B cell (primary cell): ENCODE measurements at regions not wholly inside any gene's neighbourhood (a gene's known extent, or its start where the extent isn't known, plus 50 kb on each side); places are given as distances from the start of the nearest gene placed in this dataset.

Source experiments
- ATAC-seq: fragments of 200-7000 bp; cut with Tn5 transposase; one replicate; pipeline ENCODE4 v1.10.0; 2021; ENCODE audit warnings: low read depth, mild to moderate bottlenecking, moderate number of reproducible peaks, moderate library complexity
- CTCF ChIA-PET: fragments of 350-600 bp; sonication (Branson Sonifier 250); formaldehyde crosslinking; loops from one replicate; lab custom pipeline; 2021; ENCODE audit warnings: antibody characterized with exemption, inconsistent platforms; lab: Charles Lee
- POLR2A ChIA-PET: fragments of 350-600 bp; sonication (Branson Sonifier 250); formaldehyde crosslinking; loops from one replicate; lab custom pipeline; 2021; ENCODE audit warnings: antibody characterized with exemption; lab: Charles Lee
- DNase-seq: peaks from one replicate; pipeline ENCODE4 v3.0.0; 2013
- H2AFZ ChIP-seq: 2 replicates; pipeline ENCODE4 v1.6.1; 2012; ENCODE audit warnings: mild to moderate bottlenecking, low read depth, low read length; ENCODE audit not compliant: insufficient read depth, poor library complexity, severe bottlenecking
- H3K27ac ChIP-seq, 2 donors: 1 replicate in 1 of 2; 2 replicates in 1 of 2; pipeline ENCODE4 v1.5.1; 2012 to 2013; ENCODE audit warnings: low read length in 2 of 2, mild to moderate bottlenecking in 2 of 2, moderate library complexity in 1 of 2
- H3K27me3 ChIP-seq, 4 experiments: fragments of 200-600 bp in 1 of 4; sonication (generic) in 1 of 4; replicated peaks in 1 of 4; 1 replicate in 2 of 4; 2 replicates in 2 of 4; pipeline versions ENCODE4 v1.6.1 to v1.7.0; 2013 to 2016; ENCODE audit warnings: low read length in 3 of 4, mild to moderate bottlenecking in 2 of 4, mixed read lengths in 1 of 4, moderate library complexity in 1 of 4; ENCODE audit not compliant: insufficient read depth in 4 of 4, control insufficient read depth in 3 of 4; ENCODE audit errors: control extremely low read depth in 1 of 4
- H3K36me3 ChIP-seq, 2 experiments: replicated peaks in 1 of 2; 1 replicate in 1 of 2; 2 replicates in 1 of 2; pipeline versions ENCODE4 v1.6.1 to v1.7.1; 2013; ENCODE audit warnings: low read length in 1 of 2; ENCODE audit not compliant: insufficient read depth in 2 of 2, control insufficient read depth in 1 of 2; ENCODE audit errors: control extremely low read depth in 1 of 2, extremely low read depth in 1 of 2
- H3K4me1 ChIP-seq, 2 donors: fragments of 200-600 bp in 1 of 2; sonication (generic) in 1 of 2; 1 replicate in 1 of 2; 2 replicates in 1 of 2; pipeline versions ENCODE4 v1.5.1 to v1.6.1; 2013 to 2017; ENCODE audit warnings: low read length in 2 of 2; ENCODE audit not compliant: control insufficient read depth in 2 of 2, insufficient read depth in 2 of 2
- H3K4me2 ChIP-seq: replicated peaks from 2 replicates; pipeline ENCODE3; 2012; ENCODE audit warnings: mild to moderate bottlenecking, low read depth, low read length; ENCODE audit not compliant: poor library complexity, severe bottlenecking
- H3K4me3 ChIP-seq, 5 experiments: fragments of 200-600 bp in 1 of 5; sonication (generic) in 1 of 5; 1 replicate in 3 of 5; 2 replicates in 2 of 5; pipeline versions ENCODE4 v1.5.1 to v1.7.0; 2011 to 2016; ENCODE audit warnings: low read length in 4 of 5, mild to moderate bottlenecking in 4 of 5, low read depth in 2 of 5, control low read depth in 1 of 5, moderate library complexity in 1 of 5; ENCODE audit not compliant: insufficient read depth in 1 of 5; ENCODE audit errors: control extremely low read depth in 1 of 5, extremely low read depth in 1 of 5
- H3K79me2 ChIP-seq: fragments of 200-600 bp; sonication (generic); one replicate; pipeline ENCODE4 v1.6.0; 2016; ENCODE audit warnings: low read length; ENCODE audit not compliant: control insufficient read depth, insufficient read depth
- H3K9ac ChIP-seq: fragments of 200-600 bp; sonication (generic); 2 replicates; pipeline ENCODE4 v1.6.1; 2017; ENCODE audit warnings: mild to moderate bottlenecking, low read length, moderate library complexity
- H3K9me3 ChIP-seq, 3 donors: one replicate each; pipeline versions ENCODE4 v1.6.1 to v1.7.1; 2013; ENCODE audit warnings: low read length in 2 of 3; ENCODE audit not compliant: control insufficient read depth in 2 of 3, insufficient read depth in 1 of 3; ENCODE audit errors: control extremely low read depth in 1 of 3
- H4K20me1 ChIP-seq: 2 replicates; pipeline ENCODE4 v1.6.0; 2012; ENCODE audit warnings: mild to moderate bottlenecking, low read length; ENCODE audit not compliant: insufficient read depth, control insufficient read depth, poor library complexity, severe bottlenecking
- H3K27ac Mint-ChIP-seq: one replicate; pipeline ENCODE4 v1.8.0; 2021; ENCODE audit warnings: mixed read lengths
- H3K27me3 Mint-ChIP-seq: one replicate; pipeline ENCODE4 v1.8.0; 2021; ENCODE audit warnings: mixed read lengths
- H3K4me1 Mint-ChIP-seq: one replicate; pipeline ENCODE4 v1.8.0; 2021; ENCODE audit warnings: mixed read lengths
- H3K4me3 Mint-ChIP-seq: one replicate; pipeline ENCODE4 v1.8.0; 2021; ENCODE audit warnings: mixed read lengths
- H3K9me3 Mint-ChIP-seq: one replicate; pipeline ENCODE4 v1.8.0; 2022; ENCODE audit warnings: mixed read lengths; ENCODE audit not compliant: insufficient read depth
- EZH2 ChIP-seq: IDR thresholded peaks from 2 replicates; pipeline ENCODE4 v1.6.1; 2012; ENCODE audit warnings: borderline replicate concordance, low read depth, mild to moderate bottlenecking, moderate library complexity, low read length; ENCODE audit not compliant: insufficient read depth, poor library complexity, severe bottlenecking
- WGBS: methylation state at CpG from one replicate; pipeline ENCODE4 v1.1.5; 2013; ENCODE audit warnings: missing lambda C conversion rate; ENCODE audit not compliant: insufficient coverage; 5-methylcytosine and 5-hydroxymethylcytosine counted together
- intact Hi-C: fragments of 100-400 bp; cut with micrococcal nuclease; formaldehyde crosslinking; loops from one replicate; pipeline ENCODE4 v1.10.0; 2022
- TF ChIP-seq, protein P1 (sequence below): fragments of 200-600 bp; IDR thresholded peaks from one replicate; pipeline ENCODE4 v1.8.0; 2022; ENCODE audit warnings: antibody characterized with exemption, mild to moderate bottlenecking

DNA sequence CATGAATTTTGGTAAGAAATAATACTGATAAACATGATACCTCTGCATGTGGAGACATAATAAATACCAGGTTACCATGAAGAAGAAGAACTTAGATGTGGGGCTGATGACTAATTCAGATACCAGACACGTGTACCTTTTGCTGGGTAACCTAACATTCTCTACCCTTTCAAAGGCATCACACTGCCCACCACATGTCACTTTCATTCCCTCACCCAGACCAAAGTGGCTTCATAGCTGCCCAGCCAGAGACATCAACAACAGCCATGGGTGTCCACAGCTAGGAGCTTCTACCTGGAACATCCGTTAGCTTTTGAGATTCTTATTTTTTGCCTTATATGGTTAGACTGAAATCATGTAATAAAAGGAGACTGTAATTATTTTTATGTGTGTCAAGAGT lies 396.8 kb downstream of the MED10 start:
- CTCF ChIA-PET: no interaction called here
- no peak overlapping the region for H3K27ac ChIP-seq
- no peaks in the 10 kb centered on the region for H3K9me3 Mint-ChIP-seq
- H3K9me3 ChIP-seq: no peaks in the 10 kb centered on the region
- H3K4me3 Mint-ChIP-seq: no peak overlapping the region
- H3K4me3 ChIP-seq: no peak overlapping the region
- 100% methylated on average over 1 of the region's 2 CpGs for WGBS
- no peaks in the 10 kb centered on the region for H3K4me1 Mint-ChIP-seq
- DNase-seq: no peak
- no peak for ATAC-seq
- no peak overlapping the region for H3K9ac ChIP-seq
- H4K20me1 ChIP-seq: no peaks in the 10 kb centered on the region
- H3K27me3 Mint-ChIP-seq: peaks cover 8% of the 10 kb centered on the region
- TF ChIP-seq, protein P1, sequence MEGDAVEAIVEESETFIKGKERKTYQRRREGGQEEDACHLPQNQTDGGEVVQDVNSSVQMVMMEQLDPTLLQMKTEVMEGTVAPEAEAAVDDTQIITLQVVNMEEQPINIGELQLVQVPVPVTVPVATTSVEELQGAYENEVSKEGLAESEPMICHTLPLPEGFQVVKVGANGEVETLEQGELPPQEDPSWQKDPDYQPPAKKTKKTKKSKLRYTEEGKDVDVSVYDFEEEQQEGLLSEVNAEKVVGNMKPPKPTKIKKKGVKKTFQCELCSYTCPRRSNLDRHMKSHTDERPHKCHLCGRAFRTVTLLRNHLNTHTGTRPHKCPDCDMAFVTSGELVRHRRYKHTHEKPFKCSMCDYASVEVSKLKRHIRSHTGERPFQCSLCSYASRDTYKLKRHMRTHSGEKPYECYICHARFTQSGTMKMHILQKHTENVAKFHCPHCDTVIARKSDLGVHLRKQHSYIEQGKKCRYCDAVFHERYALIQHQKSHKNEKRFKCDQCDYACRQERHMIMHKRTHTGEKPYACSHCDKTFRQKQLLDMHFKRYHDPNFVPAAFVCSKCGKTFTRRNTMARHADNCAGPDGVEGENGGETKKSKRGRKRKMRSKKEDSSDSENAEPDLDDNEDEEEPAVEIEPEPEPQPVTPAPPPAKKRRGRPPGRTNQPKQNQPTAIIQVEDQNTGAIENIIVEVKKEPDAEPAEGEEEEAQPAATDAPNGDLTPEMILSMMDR: no peak
- TF ChIP-seq EZH2: no peak
- POLR2A ChIA-PET: no interaction called here
- H3K79me2 ChIP-seq: no peaks in the 10 kb centered on the region
- H3K27me3 ChIP-seq: no peaks in the 10 kb centered on the region
- H3K4me2 ChIP-seq: no peak overlapping the region
- H3K36me3 ChIP-seq: no peaks in the 10 kb centered on the region
- intact Hi-C loops: no loop called here
- H3K4me1 ChIP-seq: no peaks in the 10 kb centered on the region
- H3K27ac Mint-ChIP-seq: no peak overlapping the region
- no peak overlapping the region for H2AFZ ChIP-seq

DNA sequence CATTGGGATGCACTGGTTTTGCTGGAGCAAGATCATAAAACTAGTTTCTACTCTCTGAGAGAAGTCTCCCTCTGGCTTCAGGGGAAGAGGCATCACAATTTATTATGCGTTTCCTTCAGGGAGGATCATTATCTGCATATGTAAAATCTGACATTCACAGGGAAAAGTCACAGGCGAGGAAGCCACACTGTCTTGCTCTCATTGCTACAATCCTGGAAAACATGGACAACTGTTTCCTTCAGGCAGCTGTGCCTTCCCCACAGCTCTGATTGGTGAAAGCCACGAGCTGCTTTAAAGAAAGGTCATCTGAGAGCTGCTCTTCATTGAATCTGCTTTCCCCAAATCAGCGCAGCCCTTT lies 397.8 kb downstream of the MED10 start:
- no peak for ATAC-seq
- no peaks in the 10 kb centered on the region for H3K27me3 ChIP-seq
- WGBS: 66% methylated on average over 2 of the region's 4 CpGs
- Mint-ChIP-seq H3K4me3 (no peak overlapping the region), H3K4me1 (no peaks in the 10 kb centered on the region), H3K27me3 (peaks cover 12% of the 10 kb centered on the region), H3K27ac (no peak overlapping the region), H3K9me3 (no peaks in the 10 kb centered on the region)
- H3K79me2 ChIP-seq: no peaks in the 10 kb centered on the region
- no peak overlapping the region for H2AFZ ChIP-seq
- intact Hi-C loops: no loop called here
- TF ChIP-seq EZH2: no peak
- TF ChIP-seq, protein P1: no peak
- no peak overlapping the region for H3K4me3 ChIP-seq
- no peak overlapping the region for H3K27ac ChIP-seq
- H3K9me3 ChIP-seq: no peaks in the 10 kb centered on the region
- POLR2A ChIA-PET: no interaction called here
- no peak overlapping the region for H3K4me2 ChIP-seq
- CTCF ChIA-PET: no interaction called here
- H3K36me3 ChIP-seq: no peaks in the 10 kb centered on the region
- H3K9ac ChIP-seq: no peak overlapping the region
- no peaks in the 10 kb centered on the region for H3K4me1 ChIP-seq
- DNase-seq: no peak
- no peaks in the 10 kb centered on the region for H4K20me1 ChIP-seq
